ENCODE measurements at regions not wholly inside any gene's neighbourhood (a gene's known extent, or its start where the extent isn't known, plus 50 kb on each side); places are given as distances from the start of the nearest gene placed in this dataset.

GRCh38 chr6:90914312-90914711 lies 327.4 kb upstream of the MAP3K7 start:
- CTCF ChIA-PET, result no interaction called here
- peaks cover 15% of the 10 kb centered on the region for H3K27me3 Mint-ChIP-seq
- no peak overlapping the region for H3K27ac Mint-ChIP-seq
- H3K36me3 Mint-ChIP-seq, result no peaks in the 10 kb centered on the region
- H3K4me1 Mint-ChIP-seq, result no peaks in the 10 kb centered on the region
- DNase-seq (no peak), ATAC-seq (no peak)
- no peak overlapping the region for H3K4me3 Mint-ChIP-seq
- no peaks in the 10 kb centered on the region for H3K9me3 Mint-ChIP-seq (ENCODE audit: low read depth)

GRCh38 chr6:90913266-90913960 lies 326.5 kb upstream of the MAP3K7 start:
- CTCF ChIA-PET, result no interaction called here
- DNase-seq, result no peak
- ATAC-seq, result no peak
- no peaks in the 10 kb centered on the region for H3K9me3 Mint-ChIP-seq (ENCODE audit: low read depth)
- H3K4me3 Mint-ChIP-seq, result no peak overlapping the region
- no peaks in the 10 kb centered on the region for H3K36me3 Mint-ChIP-seq
- peaks cover 9% of the 10 kb centered on the region for H3K27me3 Mint-ChIP-seq
- H3K27ac Mint-ChIP-seq, result no peak overlapping the region
- no peaks in the 10 kb centered on the region for H3K4me1 Mint-ChIP-seq

GRCh38 chr6:90911642-90912041 lies 324.8 kb upstream of the MAP3K7 start:
- no peak overlapping the region for H3K27ac Mint-ChIP-seq
- CTCF ChIA-PET, result no interaction called here

GRCh38 chr6:90910893-90911292 lies 324.0 kb upstream of the MAP3K7 start:
- CTCF ChIA-PET, result no interaction called here
- DNase-seq (no peak), ATAC-seq (no peak)
- Mint-ChIP-seq H3K36me3 (no peaks in the 10 kb centered on the region), H3K9me3 (ENCODE audit: low read depth) (no peaks in the 10 kb centered on the region), H3K27me3 (peaks cover 6% of the 10 kb centered on the region), H3K27ac (no peak overlapping the region), H3K4me3 (no peak overlapping the region), H3K4me1 (no peaks in the 10 kb centered on the region)

More at GRCh38 chr6:90911642-90912041, 324.8 kb upstream of the MAP3K7 start:
- no peak for DNase-seq
- H3K9me3 Mint-ChIP-seq (ENCODE audit: low read depth), result no peaks in the 10 kb centered on the region
- no peak overlapping the region for H3K4me3 Mint-ChIP-seq
- peaks cover 6% of the 10 kb centered on the region for H3K27me3 Mint-ChIP-seq
- no peaks in the 10 kb centered on the region for H3K36me3 Mint-ChIP-seq
- no peaks in the 10 kb centered on the region for H3K4me1 Mint-ChIP-seq
- no peak for ATAC-seq

GRCh38 chr6:90907931-90908655 lies 321.2 kb upstream of the MAP3K7 start:
- no peaks in the 10 kb centered on the region for H3K4me1 Mint-ChIP-seq
- H3K9me3 Mint-ChIP-seq (ENCODE audit: low read depth), result no peaks in the 10 kb centered on the region
- no peak overlapping the region for H3K27ac Mint-ChIP-seq
- H3K36me3 Mint-ChIP-seq, result no peaks in the 10 kb centered on the region
- CTCF ChIA-PET, result no interaction called here
- peaks cover 3% of the 10 kb centered on the region for H3K27me3 Mint-ChIP-seq
- ATAC-seq (no peak), DNase-seq (no peak)
- H3K4me3 Mint-ChIP-seq, result no peak overlapping the region

- CTCF ChIA-PET, result no interaction called here
- Mint-ChIP-seq H3K9me3 (ENCODE audit: low read depth) (no peaks in the 10 kb centered on the region), H3K27me3 (peaks cover 3% of the 10 kb centered on the region), H3K4me1 (no peaks in the 10 kb centered on the region), H3K27ac (no peak overlapping the region), H3K36me3 (no peaks in the 10 kb centered on the region), H3K4me3 (no peak overlapping the region)
- no peak for DNase-seq
- ATAC-seq, result no peak
Observed at GRCh38 chr6:90905351-90905750, 318.5 kb upstream of the MAP3K7 start.

- DNase-seq (no peak), ATAC-seq (no peak)
- H3K4me1 Mint-ChIP-seq, result no peaks in the 10 kb centered on the region
- no peak overlapping the region for H3K4me3 Mint-ChIP-seq
- H3K36me3 Mint-ChIP-seq, result no peaks in the 10 kb centered on the region
- H3K9me3 Mint-ChIP-seq (ENCODE audit: low read depth), result no peaks in the 10 kb centered on the region
- peaks cover 2% of the 10 kb centered on the region for H3K27me3 Mint-ChIP-seq
- CTCF ChIA-PET, result no interaction called here
- H3K27ac Mint-ChIP-seq, result no peak overlapping the region
Observed at GRCh38 chr6:90900034-90900433, 313.2 kb upstream of the MAP3K7 start.

- Mint-ChIP-seq H3K27ac (no peak overlapping the region), H3K4me3 (no peak overlapping the region), H3K9me3 (ENCODE audit: low read depth) (no peaks in the 10 kb centered on the region), H3K4me1 (no peaks in the 10 kb centered on the region), H3K27me3 (peaks cover 2% of the 10 kb centered on the region), H3K36me3 (no peaks in the 10 kb centered on the region)
- CTCF ChIA-PET, result no interaction called here
- DNase-seq, result no peak
- ATAC-seq, result no peak
Observed at GRCh38 chr6:90898763-90899162, 311.9 kb upstream of the MAP3K7 start.

GRCh38 chr6:90896075-90896547 lies 309.2 kb upstream of the MAP3K7 start:
- DNase-seq (no peak), ATAC-seq (no peak)
- H3K27ac Mint-ChIP-seq, result no peak overlapping the region
- peaks cover 2% of the 10 kb centered on the region for H3K27me3 Mint-ChIP-seq
- H3K9me3 Mint-ChIP-seq (ENCODE audit: low read depth), result no peaks in the 10 kb centered on the region
- no peak overlapping the region for H3K4me3 Mint-ChIP-seq
- H3K4me1 Mint-ChIP-seq, result no peaks in the 10 kb centered on the region
- CTCF ChIA-PET, result no interaction called here
- H3K36me3 Mint-ChIP-seq, result no peaks in the 10 kb centered on the region

GRCh38 chr6:90895299-90896074 lies 308.6 kb upstream of the MAP3K7 start:
- CTCF ChIA-PET, result no interaction called here
- no peaks in the 10 kb centered on the region for H3K36me3 Mint-ChIP-seq

GRCh38 chr6:90894285-90895130 lies 307.6 kb upstream of the MAP3K7 start:
- CTCF ChIA-PET, result no interaction called here
- no peaks in the 10 kb centered on the region for H3K36me3 Mint-ChIP-seq
- no peak overlapping the region for H3K27ac Mint-ChIP-seq
- no peak overlapping the region for H3K4me3 Mint-ChIP-seq
- H3K4me1 Mint-ChIP-seq, result no peaks in the 10 kb centered on the region
- H3K9me3 Mint-ChIP-seq (ENCODE audit: low read depth), result no peaks in the 10 kb centered on the region
- no peaks in the 10 kb centered on the region for H3K27me3 Mint-ChIP-seq
- DNase-seq (no peak), ATAC-seq (no peak)

More at GRCh38 chr6:90895299-90896074, 308.6 kb upstream of the MAP3K7 start:
- no peak for DNase-seq
- Mint-ChIP-seq H3K9me3 (ENCODE audit: low read depth) (no peaks in the 10 kb centered on the region), H3K4me3 (no peak overlapping the region), H3K27ac (no peak overlapping the region), H3K27me3 (peaks cover 2% of the 10 kb centered on the region), H3K4me1 (no peaks in the 10 kb centered on the region)
- no peak for ATAC-seq

- DNase-seq (no peak), ATAC-seq (no peak)
- CTCF ChIA-PET, result no interaction called here
- Mint-ChIP-seq H3K27me3 (no peaks in the 10 kb centered on the region), H3K9me3 (ENCODE audit: low read depth) (no peaks in the 10 kb centered on the region), H3K27ac (no peak overlapping the region), H3K36me3 (no peaks in the 10 kb centered on the region), H3K4me1 (no peaks in the 10 kb centered on the region), H3K4me3 (no peak overlapping the region)
Observed at GRCh38 chr6:90893400-90893799, 306.5 kb upstream of the MAP3K7 start.

- Mint-ChIP-seq H3K36me3 (no peaks in the 10 kb centered on the region), H3K9me3 (ENCODE audit: low read depth) (no peaks in the 10 kb centered on the region), H3K27me3 (no peaks in the 10 kb centered on the region), H3K4me3 (no peak overlapping the region), H3K4me1 (no peaks in the 10 kb centered on the region), H3K27ac (no peak overlapping the region)
- DNase-seq (no peak), ATAC-seq (no peak)
- CTCF ChIA-PET, result no interaction called here
Observed at GRCh38 chr6:90892271-90892670, 305.4 kb upstream of the MAP3K7 start.
